ENCODE measurements at regions not wholly inside any gene's neighbourhood (a gene's known extent, or its start where the extent isn't known, plus 50 kb on each side); places are given as distances from the start of the nearest gene placed in this dataset.

- ChIA-PET CTCF (no interaction called here), POLR2A (no interaction called here)
- Histone ChIP-seq H3K4me3 (ENCODE audit: control insufficient read depth in 1 of 2, extremely low read depth in 1 of 2, low read length in 1 of 2) (no peak overlapping the region), H3K27ac (ENCODE audit: low read length) (no peak overlapping the region), H3K9me3 (no peaks in the 10 kb centered on the region), H3K27me3 (replicated peaks in 1 of 2; ENCODE audit: control insufficient read depth in 2 of 2, extremely low read depth in 1 of 2, insufficient read depth in 2 of 2, low read length in 1 of 2) (no peaks in the 10 kb centered on the region), H3K4me1 (ENCODE audit: control insufficient read depth in 1 of 2, extremely low read depth in 1 of 2, insufficient read depth in 2 of 2, low read length in 2 of 2) (no peaks in the 10 kb centered on the region), H3K36me3 (ENCODE audit: control insufficient read depth in 2 of 2, extremely low read depth in 1 of 2, insufficient read depth in 1 of 2, low read length in 1 of 2) (no peaks in the 10 kb centered on the region)
- Mint-ChIP-seq H3K4me1 (no peaks in the 10 kb centered on the region), H3K27ac (no peak overlapping the region), H3K36me3 (no peaks in the 10 kb centered on the region), H3K4me3 (no peak overlapping the region), H3K9me3 (peaks cover 0 to 6% (median 4%) of the 10 kb centered on the region in 3 donors), H3K27me3 (no peaks in the 10 kb centered on the region)
- no peak for ATAC-seq (replicated peaks in 1 of 4)
- DNase-seq = no peak
Measured at GRCh38 chr5:8600843-8601242, 731.9 kb downstream of the MTRR start.

- ChIA-PET CTCF (no interaction called here), POLR2A (no interaction called here)
- Mint-ChIP-seq H3K27ac (no peak overlapping the region), H3K27me3 (no peaks in the 10 kb centered on the region), H3K9me3 (peaks cover 0 to 4% (median 3%) of the 10 kb centered on the region in 3 donors), H3K4me1 (no peaks in the 10 kb centered on the region), H3K36me3 (no peaks in the 10 kb centered on the region), H3K4me3 (no peak overlapping the region)
- no peaks in the 10 kb centered on the region for H3K36me3 ChIP-seq (ENCODE audit: control insufficient read depth in 2 of 2, extremely low read depth in 1 of 2, insufficient read depth in 1 of 2, low read length in 1 of 2)
- ATAC-seq (replicated peaks in 1 of 4) (no peak), DNase-seq (no peak)
- no peaks in the 10 kb centered on the region for H3K27me3 ChIP-seq (replicated peaks in 1 of 2; ENCODE audit: control insufficient read depth in 2 of 2, extremely low read depth in 1 of 2, insufficient read depth in 2 of 2, low read length in 1 of 2)
- H3K27ac ChIP-seq (ENCODE audit: low read length) = no peak overlapping the region
- no peaks in the 10 kb centered on the region for H3K9me3 ChIP-seq
- no peak overlapping the region for H3K4me3 ChIP-seq (ENCODE audit: control insufficient read depth in 1 of 2, extremely low read depth in 1 of 2, low read length in 1 of 2)
- 94% methylated on average over 4 of the region's 8 CpGs for WGBS (ENCODE audit: insufficient coverage)
- no peaks in the 10 kb centered on the region for H3K4me1 ChIP-seq (ENCODE audit: control insufficient read depth in 1 of 2, extremely low read depth in 1 of 2, insufficient read depth in 2 of 2, low read length in 2 of 2)
Measured at GRCh38 chr5:8601831-8602354, 732.9 kb downstream of the MTRR start.

- Histone ChIP-seq H3K27me3 (replicated peaks in 1 of 2; ENCODE audit: control insufficient read depth in 2 of 2, extremely low read depth in 1 of 2, insufficient read depth in 2 of 2, low read length in 1 of 2) (no peaks in the 10 kb centered on the region), H3K27ac (ENCODE audit: low read length) (no peak overlapping the region), H3K36me3 (ENCODE audit: control insufficient read depth in 2 of 2, extremely low read depth in 1 of 2, insufficient read depth in 1 of 2, low read length in 1 of 2) (no peaks in the 10 kb centered on the region), H3K4me3 (ENCODE audit: control insufficient read depth in 1 of 2, extremely low read depth in 1 of 2, low read length in 1 of 2) (no peak overlapping the region), H3K4me1 (ENCODE audit: control insufficient read depth in 1 of 2, extremely low read depth in 1 of 2, insufficient read depth in 2 of 2, low read length in 2 of 2) (no peaks in the 10 kb centered on the region), H3K9me3 (no peaks in the 10 kb centered on the region)
- Mint-ChIP-seq H3K27me3 (no peaks in the 10 kb centered on the region), H3K36me3 (no peaks in the 10 kb centered on the region), H3K27ac (no peak overlapping the region), H3K9me3 (peaks cover 0 to 3% (median 0%) of the 10 kb centered on the region in 3 donors), H3K4me1 (no peaks in the 10 kb centered on the region), H3K4me3 (no peak overlapping the region)
- CTCF ChIA-PET = no interaction called here
- no peak for DNase-seq
- POLR2A ChIA-PET = no interaction called here
- no peak for ATAC-seq (replicated peaks in 1 of 4)
Measured at GRCh38 chr5:8606231-8606630, 737.3 kb downstream of the MTRR start.

- Histone ChIP-seq H3K9me3 (no peaks in the 10 kb centered on the region), H3K27me3 (replicated peaks in 1 of 2; ENCODE audit: control insufficient read depth in 2 of 2, extremely low read depth in 1 of 2, insufficient read depth in 2 of 2, low read length in 1 of 2) (no peaks in the 10 kb centered on the region), H3K4me3 (ENCODE audit: control insufficient read depth in 1 of 2, extremely low read depth in 1 of 2, low read length in 1 of 2) (no peak overlapping the region), H3K36me3 (ENCODE audit: control insufficient read depth in 2 of 2, extremely low read depth in 1 of 2, insufficient read depth in 1 of 2, low read length in 1 of 2) (no peaks in the 10 kb centered on the region), H3K4me1 (ENCODE audit: control insufficient read depth in 1 of 2, extremely low read depth in 1 of 2, insufficient read depth in 2 of 2, low read length in 2 of 2) (no peaks in the 10 kb centered on the region), H3K27ac (ENCODE audit: low read length) (no peak overlapping the region)
- ChIA-PET POLR2A (no interaction called here), CTCF (no interaction called here)
- Mint-ChIP-seq H3K4me1 (no peaks in the 10 kb centered on the region), H3K36me3 (no peaks in the 10 kb centered on the region), H3K27me3 (no peaks in the 10 kb centered on the region), H3K4me3 (no peak overlapping the region), H3K27ac (no peak overlapping the region), H3K9me3 (peaks cover 6 to 12% (median 11%) of the 10 kb centered on the region in 3 donors)
- WGBS (ENCODE audit: insufficient coverage) = no CpG with 5 or more reads among the region's 3 CpGs
- DNase-seq (no peak), ATAC-seq (replicated peaks in 1 of 4) (no peak)
Measured at GRCh38 chr5:8611067-8611466, 742.1 kb downstream of the MTRR start.

GRCh38 chr5:8613078-8613685 lies 744.2 kb downstream of the MTRR start:
- Mint-ChIP-seq H3K27me3 (no peaks in the 10 kb centered on the region), H3K4me1 (no peaks in the 10 kb centered on the region), H3K27ac (no peak overlapping the region), H3K4me3 (no peak overlapping the region), H3K9me3 (peaks cover 8 to 12% (median 11%) of the 10 kb centered on the region in 3 donors), H3K36me3 (no peaks in the 10 kb centered on the region)
- ATAC-seq (replicated peaks in 1 of 4) = no peak
- WGBS (ENCODE audit: insufficient coverage) = no CpG with 5 or more reads among the region's 4 CpGs
- Histone ChIP-seq H3K9me3 (no peaks in the 10 kb centered on the region), H3K4me3 (ENCODE audit: control insufficient read depth in 1 of 2, extremely low read depth in 1 of 2, low read length in 1 of 2) (no peak overlapping the region), H3K36me3 (ENCODE audit: control insufficient read depth in 2 of 2, extremely low read depth in 1 of 2, insufficient read depth in 1 of 2, low read length in 1 of 2) (no peaks in the 10 kb centered on the region), H3K27me3 (replicated peaks in 1 of 2; ENCODE audit: control insufficient read depth in 2 of 2, extremely low read depth in 1 of 2, insufficient read depth in 2 of 2, low read length in 1 of 2) (no peaks in the 10 kb centered on the region), H3K4me1 (ENCODE audit: control insufficient read depth in 1 of 2, extremely low read depth in 1 of 2, insufficient read depth in 2 of 2, low read length in 2 of 2) (no peaks in the 10 kb centered on the region), H3K27ac (ENCODE audit: low read length) (no peak overlapping the region)
- ChIA-PET CTCF (no interaction called here), POLR2A (no interaction called here)
- DNase-seq = no peak

GRCh38 chr5:8615142-8615858 lies 746.4 kb downstream of the MTRR start:
- Histone ChIP-seq H3K27ac (ENCODE audit: low read length) (no peak overlapping the region), H3K4me1 (ENCODE audit: control insufficient read depth in 1 of 2, extremely low read depth in 1 of 2, insufficient read depth in 2 of 2, low read length in 2 of 2) (no peaks in the 10 kb centered on the region), H3K4me3 (ENCODE audit: control insufficient read depth in 1 of 2, extremely low read depth in 1 of 2, low read length in 1 of 2) (no peak overlapping the region), H3K27me3 (replicated peaks in 1 of 2; ENCODE audit: control insufficient read depth in 2 of 2, extremely low read depth in 1 of 2, insufficient read depth in 2 of 2, low read length in 1 of 2) (no peaks in the 10 kb centered on the region), H3K9me3 (no peaks in the 10 kb centered on the region), H3K36me3 (ENCODE audit: control insufficient read depth in 2 of 2, extremely low read depth in 1 of 2, insufficient read depth in 1 of 2, low read length in 1 of 2) (no peaks in the 10 kb centered on the region)
- ATAC-seq (replicated peaks in 1 of 4) (no peak), DNase-seq (no peak)
- Mint-ChIP-seq H3K4me1 (no peaks in the 10 kb centered on the region), H3K36me3 (no peaks in the 10 kb centered on the region), H3K27me3 (no peaks in the 10 kb centered on the region), H3K4me3 (no peak overlapping the region), H3K9me3 (peaks cover 8 to 12% (median 11%) of the 10 kb centered on the region in 3 donors), H3K27ac (no peak overlapping the region)
- POLR2A ChIA-PET = no interaction called here
- CTCF ChIA-PET = no interaction called here
- WGBS (ENCODE audit: insufficient coverage) = 80% methylated on average over 4 of the region's 7 CpGs
